ENCODE measurements at regions not wholly inside any gene's neighbourhood (a gene's known extent, or its start where the extent isn't known, plus 50 kb on each side); places are given as distances from the start of the nearest gene placed in this dataset.

- CTCF ChIA-PET: no interaction called here
- DNase-seq: no peak
- no peak overlapping the region for H3K27ac Mint-ChIP-seq
- H3K36me3 Mint-ChIP-seq: no peaks in the 10 kb centered on the region
- peaks cover 4% of the 10 kb centered on the region for H3K9me3 Mint-ChIP-seq
- H3K27me3 Mint-ChIP-seq: no peaks in the 10 kb centered on the region
- no peak overlapping the region for H3K4me3 Mint-ChIP-seq
- H3K4me1 Mint-ChIP-seq: no peaks in the 10 kb centered on the region
These were observed 238.6 kb downstream of the C1D start for GRCh38 chr2:67824186-67824585.

- Mint-ChIP-seq H3K27ac (no peak overlapping the region), H3K27me3 (no peaks in the 10 kb centered on the region), H3K4me1 (no peaks in the 10 kb centered on the region), H3K9me3 (peaks cover 4% of the 10 kb centered on the region), H3K36me3 (no peaks in the 10 kb centered on the region), H3K4me3 (no peak overlapping the region)
- DNase-seq: no peak
- CTCF ChIA-PET: no interaction called here
These were observed 237.3 kb downstream of the C1D start for GRCh38 chr2:67825476-67825875.

GRCh38 chr2:67828066-67828465, 234.7 kb downstream of the C1D start:
- Mint-ChIP-seq H3K9me3 (peaks cover 4% of the 10 kb centered on the region), H3K4me3 (no peak overlapping the region), H3K36me3 (no peaks in the 10 kb centered on the region), H3K4me1 (no peaks in the 10 kb centered on the region), H3K27ac (no peak overlapping the region), H3K27me3 (no peaks in the 10 kb centered on the region)
- CTCF ChIA-PET: no interaction called here
- no peak for DNase-seq

GRCh38 chr2:67829470-67829869, 233.3 kb downstream of the C1D start:
- CTCF ChIA-PET: no interaction called here
- H3K4me3 Mint-ChIP-seq: no peak overlapping the region
- no peaks in the 10 kb centered on the region for H3K36me3 Mint-ChIP-seq
- H3K4me1 Mint-ChIP-seq: no peaks in the 10 kb centered on the region
- no peaks in the 10 kb centered on the region for H3K27me3 Mint-ChIP-seq
- no peak overlapping the region for H3K27ac Mint-ChIP-seq
- H3K9me3 Mint-ChIP-seq: peaks cover 4% of the 10 kb centered on the region
- no peak for DNase-seq

GRCh38 chr2:67833632-67834031, 229.2 kb downstream of the C1D start:
- DNase-seq: no peak
- CTCF ChIA-PET: no interaction called here

GRCh38 chr2:67834482-67834881, 228.3 kb downstream of the C1D start:
- H3K27ac Mint-ChIP-seq: no peak overlapping the region
- CTCF ChIA-PET: no interaction called here
- no peaks in the 10 kb centered on the region for H3K4me1 Mint-ChIP-seq
- H3K36me3 Mint-ChIP-seq: no peaks in the 10 kb centered on the region
- H3K4me3 Mint-ChIP-seq: no peak overlapping the region
- no peak for DNase-seq
- H3K27me3 Mint-ChIP-seq: no peaks in the 10 kb centered on the region
- H3K9me3 Mint-ChIP-seq: no peaks in the 10 kb centered on the region

More at GRCh38 chr2:67833632-67834031, 229.2 kb downstream of the C1D start:
- no peaks in the 10 kb centered on the region for H3K9me3 Mint-ChIP-seq
- no peaks in the 10 kb centered on the region for H3K36me3 Mint-ChIP-seq
- H3K27ac Mint-ChIP-seq: no peak overlapping the region
- H3K27me3 Mint-ChIP-seq: no peaks in the 10 kb centered on the region
- H3K4me3 Mint-ChIP-seq: no peak overlapping the region
- H3K4me1 Mint-ChIP-seq: no peaks in the 10 kb centered on the region

GRCh38 chr2:67835266-67835665, 227.5 kb downstream of the C1D start:
- Mint-ChIP-seq H3K9me3 (no peaks in the 10 kb centered on the region), H3K4me1 (no peaks in the 10 kb centered on the region), H3K27me3 (no peaks in the 10 kb centered on the region), H3K36me3 (no peaks in the 10 kb centered on the region), H3K4me3 (no peak overlapping the region), H3K27ac (no peak overlapping the region)
- CTCF ChIA-PET: no interaction called here
- DNase-seq: no peak

GRCh38 chr2:67836866-67837265, 225.9 kb downstream of the C1D start:
- Mint-ChIP-seq H3K27ac (no peak overlapping the region), H3K4me1 (no peaks in the 10 kb centered on the region)
- CTCF ChIA-PET: no interaction called here

GRCh38 chr2:67838205-67838604, 224.6 kb downstream of the C1D start:
- Mint-ChIP-seq H3K9me3 (no peaks in the 10 kb centered on the region), H3K4me1 (no peaks in the 10 kb centered on the region), H3K27me3 (no peaks in the 10 kb centered on the region), H3K36me3 (no peaks in the 10 kb centered on the region), H3K4me3 (no peak overlapping the region), H3K27ac (no peak overlapping the region)
- no peak for DNase-seq
- CTCF ChIA-PET: interaction anchor here (1.1 to 1.3 kb wide), 2 partner anchors 104 to 347 kb away, joined by 3 read pairs; no protein-coding TSS in a partner anchor

More at GRCh38 chr2:67836866-67837265, 225.9 kb downstream of the C1D start:
- H3K4me3 Mint-ChIP-seq: no peak overlapping the region
- H3K27me3 Mint-ChIP-seq: no peaks in the 10 kb centered on the region
- H3K36me3 Mint-ChIP-seq: no peaks in the 10 kb centered on the region
- DNase-seq: no peak
- H3K9me3 Mint-ChIP-seq: no peaks in the 10 kb centered on the region

- no peak overlapping the region for H3K4me3 Mint-ChIP-seq
- no peak overlapping the region for H3K27ac Mint-ChIP-seq
- CTCF ChIA-PET: interaction anchor here (1.2 kb wide), 1 partner anchor 12 kb away, joined by 3 read pairs; no protein-coding TSS in a partner anchor
- H3K36me3 Mint-ChIP-seq: no peaks in the 10 kb centered on the region
- H3K27me3 Mint-ChIP-seq: no peaks in the 10 kb centered on the region
- no peaks in the 10 kb centered on the region for H3K9me3 Mint-ChIP-seq
- DNase-seq: no peak
- H3K4me1 Mint-ChIP-seq: no peaks in the 10 kb centered on the region
These were observed 223.6 kb downstream of the C1D start for GRCh38 chr2:67839242-67839641.

GRCh38 chr2:67839668-67840067, 223.1 kb downstream of the C1D start:
- DNase-seq: no peak
- CTCF ChIA-PET: interaction anchor here (1.2 kb wide), 1 partner anchor 13 kb away, joined by 3 read pairs; no protein-coding TSS in a partner anchor
- Mint-ChIP-seq H3K4me3 (no peak overlapping the region), H3K27me3 (no peaks in the 10 kb centered on the region), H3K27ac (no peak overlapping the region), H3K9me3 (no peaks in the 10 kb centered on the region), H3K36me3 (no peaks in the 10 kb centered on the region), H3K4me1 (no peaks in the 10 kb centered on the region)

- no peaks in the 10 kb centered on the region for H3K4me1 Mint-ChIP-seq
- no peaks in the 10 kb centered on the region for H3K9me3 Mint-ChIP-seq
- peak; percentile 35 for DNase-seq
- H3K36me3 Mint-ChIP-seq: no peaks in the 10 kb centered on the region
- H3K4me3 Mint-ChIP-seq: no peak overlapping the region
- CTCF ChIA-PET: no interaction called here
- H3K27me3 Mint-ChIP-seq: no peaks in the 10 kb centered on the region
- no peak overlapping the region for H3K27ac Mint-ChIP-seq
These were observed 222.2 kb downstream of the C1D start for GRCh38 chr2:67840460-67841068.

GRCh38 chr2:67841711-67842110, 221.1 kb downstream of the C1D start:
- Mint-ChIP-seq H3K36me3 (no peaks in the 10 kb centered on the region), H3K27me3 (peaks cover 4% of the 10 kb centered on the region), H3K27ac (no peak overlapping the region), H3K4me1 (no peaks in the 10 kb centered on the region), H3K4me3 (no peak overlapping the region), H3K9me3 (no peaks in the 10 kb centered on the region)
- DNase-seq: no peak
- CTCF ChIA-PET: no interaction called here

GRCh38 chr2:67842375-67842959, 220.3 kb downstream of the C1D start:
- Mint-ChIP-seq H3K27ac (no peak overlapping the region), H3K4me3 (no peak overlapping the region), H3K4me1 (no peaks in the 10 kb centered on the region), H3K27me3 (peaks cover 4% of the 10 kb centered on the region), H3K36me3 (no peaks in the 10 kb centered on the region), H3K9me3 (no peaks in the 10 kb centered on the region)
- CTCF ChIA-PET: no interaction called here
- DNase-seq: no peak

GRCh38 chr2:67844024-67844540, 218.7 kb downstream of the C1D start:
- H3K27ac Mint-ChIP-seq: no peak overlapping the region
- peaks cover 4% of the 10 kb centered on the region for H3K27me3 Mint-ChIP-seq
- no peak for DNase-seq
- no peaks in the 10 kb centered on the region for H3K4me1 Mint-ChIP-seq
- CTCF ChIA-PET: no interaction called here
- H3K9me3 Mint-ChIP-seq: no peaks in the 10 kb centered on the region
- no peak overlapping the region for H3K4me3 Mint-ChIP-seq
- no peaks in the 10 kb centered on the region for H3K36me3 Mint-ChIP-seq
